ENCODE measurements at regions not wholly inside any gene's neighbourhood (a gene's known extent, or its start where the extent isn't known, plus 50 kb on each side); places are given as distances from the start of the nearest gene placed in this dataset.
A peak's percentile ranks its signal among the peaks of the same experiment; 100 is the strongest.
"Not testable (repeated sequence)": the region's sequence is repeated elsewhere in the genome, so short reads cannot be mapped to it uniquely, and the experiment has no call there.

DNA sequence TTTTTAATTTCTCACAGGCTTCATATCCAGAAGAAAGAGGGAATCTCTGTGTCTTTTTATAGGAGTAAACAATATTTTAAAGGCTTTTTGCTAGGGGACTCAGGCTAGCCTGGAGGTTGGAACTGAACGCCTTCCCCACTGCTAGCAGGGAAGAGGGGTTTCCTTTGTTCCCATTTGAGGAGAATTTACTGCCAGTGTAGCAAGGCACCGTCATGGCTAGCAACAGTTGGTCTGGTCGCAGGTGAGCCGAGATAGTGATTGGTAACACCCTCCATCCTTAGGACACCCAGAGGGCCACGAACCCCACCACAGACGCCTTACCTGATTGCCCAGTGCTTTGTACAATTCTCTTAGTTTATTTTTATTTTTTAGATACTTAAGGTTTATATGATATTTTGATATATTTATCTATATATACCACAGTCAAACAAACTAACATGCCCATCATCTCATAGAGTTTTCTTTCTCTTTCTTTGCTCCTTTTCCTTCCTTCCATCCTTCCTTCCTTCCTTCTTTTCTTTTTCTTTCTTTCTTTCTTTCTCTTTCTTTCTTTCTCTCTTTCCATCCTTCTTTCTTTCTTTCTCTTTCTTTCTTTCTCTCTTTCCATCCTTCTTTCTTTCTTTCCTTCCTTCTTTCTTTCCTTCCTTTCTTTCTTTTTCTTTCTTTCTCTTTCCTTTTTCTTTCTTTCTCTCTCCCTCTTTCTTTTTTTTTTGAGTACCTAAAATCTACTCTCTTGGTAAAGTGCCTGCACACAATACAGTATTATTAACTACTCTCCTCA lies 219.0 kb upstream of the AKR1E2 start:
- intact Hi-C loops (cut with micrococcal nuclease): no loop called here
- Mint-ChIP-seq H3K4me1 (no peaks in the 10 kb centered on the region), H3K36me3 (no peaks in the 10 kb centered on the region), H3K27me3 (ENCODE audit: low read depth in 2 of 2) (peaks cover 3 to 16% of the 10 kb centered on the region in 2 donors), H3K9me3 (no peaks in the 10 kb centered on the region), H3K4me3 (no peak overlapping the region), H3K27ac (no peak overlapping the region)
- 86% methylated on average over 4 of the region's 6 CpGs for WGBS (ENCODE audit: insufficient coverage)
- no peak overlapping the region for H3K27ac ChIP-seq (ENCODE audit: low read length)
- TF ChIP-seq, protein P1, sequence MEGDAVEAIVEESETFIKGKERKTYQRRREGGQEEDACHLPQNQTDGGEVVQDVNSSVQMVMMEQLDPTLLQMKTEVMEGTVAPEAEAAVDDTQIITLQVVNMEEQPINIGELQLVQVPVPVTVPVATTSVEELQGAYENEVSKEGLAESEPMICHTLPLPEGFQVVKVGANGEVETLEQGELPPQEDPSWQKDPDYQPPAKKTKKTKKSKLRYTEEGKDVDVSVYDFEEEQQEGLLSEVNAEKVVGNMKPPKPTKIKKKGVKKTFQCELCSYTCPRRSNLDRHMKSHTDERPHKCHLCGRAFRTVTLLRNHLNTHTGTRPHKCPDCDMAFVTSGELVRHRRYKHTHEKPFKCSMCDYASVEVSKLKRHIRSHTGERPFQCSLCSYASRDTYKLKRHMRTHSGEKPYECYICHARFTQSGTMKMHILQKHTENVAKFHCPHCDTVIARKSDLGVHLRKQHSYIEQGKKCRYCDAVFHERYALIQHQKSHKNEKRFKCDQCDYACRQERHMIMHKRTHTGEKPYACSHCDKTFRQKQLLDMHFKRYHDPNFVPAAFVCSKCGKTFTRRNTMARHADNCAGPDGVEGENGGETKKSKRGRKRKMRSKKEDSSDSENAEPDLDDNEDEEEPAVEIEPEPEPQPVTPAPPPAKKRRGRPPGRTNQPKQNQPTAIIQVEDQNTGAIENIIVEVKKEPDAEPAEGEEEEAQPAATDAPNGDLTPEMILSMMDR (IDR thresholded peaks at IDR 0.05): peak; percentile 12
- H3K4me1 ChIP-seq (ENCODE audit: control insufficient read depth, insufficient read depth, low read length): no peaks in the 10 kb centered on the region
- H3K4me3 ChIP-seq (ENCODE audit: low read length): no peak overlapping the region
- no peaks in the 10 kb centered on the region for H3K36me3 ChIP-seq (ENCODE audit: control insufficient read depth, insufficient read depth, low read length)
- H3K27me3 ChIP-seq (ENCODE audit: control insufficient read depth, insufficient read depth, low read length): no peaks in the 10 kb centered on the region
- no peak for DNase-seq
- ATAC-seq: no peak
- no peaks in the 10 kb centered on the region for H3K9me3 ChIP-seq (ENCODE audit: control insufficient read depth, insufficient read depth, low read length)

DNA sequence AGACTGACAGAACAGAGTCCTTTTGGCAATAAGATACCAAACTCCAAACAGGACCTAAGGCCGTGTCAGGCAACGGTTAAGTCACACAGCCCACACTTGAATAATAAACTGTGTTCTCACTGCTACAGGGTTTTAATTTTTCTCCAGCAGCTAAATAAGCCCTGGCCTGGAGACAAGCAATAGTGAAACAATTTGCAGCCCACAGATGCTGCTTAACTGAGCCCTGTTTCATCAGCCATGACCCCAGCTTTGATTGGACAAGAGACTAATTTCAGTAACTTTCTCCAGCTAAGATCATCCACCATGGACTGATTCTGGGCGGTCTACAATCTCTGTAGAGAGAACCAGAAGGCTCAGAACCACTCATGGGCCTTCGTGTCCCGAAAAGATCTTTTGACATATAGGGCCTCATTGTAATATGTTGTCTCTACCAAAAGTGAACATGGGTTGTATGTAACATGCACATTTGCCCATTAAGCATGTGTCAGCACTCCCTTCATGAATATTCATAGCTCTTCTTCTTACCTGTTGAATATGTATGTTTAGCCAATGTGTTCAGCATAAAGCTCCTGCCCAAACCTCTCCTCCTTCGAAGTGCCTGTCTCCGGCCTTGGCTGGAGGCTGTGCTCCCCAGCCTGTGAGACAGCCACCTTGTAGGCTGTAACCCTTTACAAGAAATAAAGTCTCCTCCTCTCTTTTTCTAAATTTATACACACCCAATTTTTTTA lies 223.1 kb upstream of the AKR1E2 start:
- intact Hi-C loops (cut with micrococcal nuclease): no loop called here
- Mint-ChIP-seq H3K4me1 (no peaks in the 10 kb centered on the region), H3K36me3 (no peaks in the 10 kb centered on the region), H3K27ac (no peak overlapping the region), H3K27me3 (ENCODE audit: low read depth in 2 of 2) (peaks cover 3 to 8% of the 10 kb centered on the region in 2 donors), H3K4me3 (no peak overlapping the region), H3K9me3 (no peaks in the 10 kb centered on the region)
- Histone ChIP-seq H3K9me3 (ENCODE audit: control insufficient read depth, insufficient read depth, low read length) (no peaks in the 10 kb centered on the region), H3K36me3 (ENCODE audit: control insufficient read depth, insufficient read depth, low read length) (no peaks in the 10 kb centered on the region), H3K4me1 (ENCODE audit: control insufficient read depth, insufficient read depth, low read length) (no peaks in the 10 kb centered on the region), H3K27me3 (ENCODE audit: control insufficient read depth, insufficient read depth, low read length) (no peaks in the 10 kb centered on the region), H3K4me3 (ENCODE audit: low read length) (no peak overlapping the region), H3K27ac (ENCODE audit: low read length) (no peak overlapping the region)
- no peak for ATAC-seq
- WGBS (ENCODE audit: insufficient coverage): 76% methylated on average over 7 of the region's 7 CpGs
- TF ChIP-seq, protein P1 (IDR thresholded peaks at IDR 0.05): no peak
- DNase-seq: no peak

DNA sequence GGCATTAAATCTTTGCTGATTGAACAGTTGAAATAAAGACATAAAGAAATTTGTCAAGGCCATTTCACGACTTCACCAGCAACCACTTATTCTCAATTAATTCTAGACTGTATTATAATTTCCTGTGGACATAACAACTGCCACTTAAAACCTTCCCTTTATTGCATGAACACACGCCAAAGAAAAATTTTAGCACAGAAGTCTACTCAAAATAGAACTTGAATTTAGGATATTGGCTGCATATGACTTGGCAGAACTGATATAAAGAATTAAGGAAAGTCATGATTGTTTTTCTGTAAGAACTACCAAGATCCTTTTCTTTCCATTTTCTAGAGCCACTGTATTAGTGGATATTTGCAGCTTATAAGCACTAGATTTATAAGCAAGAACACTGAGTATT lies 226.5 kb upstream of the AKR1E2 start:
- Mint-ChIP-seq H3K36me3 (no peaks in the 10 kb centered on the region), H3K9me3 (no peaks in the 10 kb centered on the region), H3K4me3 (no peak overlapping the region), H3K4me1 (no peaks in the 10 kb centered on the region), H3K27ac (no peak overlapping the region), H3K27me3 (ENCODE audit: low read depth in 2 of 2) (peaks cover 3 to 9% of the 10 kb centered on the region in 2 donors)
- Histone ChIP-seq H3K4me3 (ENCODE audit: low read length) (no peak overlapping the region), H3K36me3 (ENCODE audit: control insufficient read depth, insufficient read depth, low read length) (no peaks in the 10 kb centered on the region), H3K27ac (ENCODE audit: low read length) (no peak overlapping the region), H3K4me1 (ENCODE audit: control insufficient read depth, insufficient read depth, low read length) (no peaks in the 10 kb centered on the region), H3K27me3 (ENCODE audit: control insufficient read depth, insufficient read depth, low read length) (peaks cover 3% of the 10 kb centered on the region), H3K9me3 (ENCODE audit: control insufficient read depth, insufficient read depth, low read length) (no peaks in the 10 kb centered on the region)
- DNase-seq (no peak), ATAC-seq (no peak)
- intact Hi-C loops (cut with micrococcal nuclease): no loop called here
- TF ChIP-seq, protein P1 (IDR thresholded peaks at IDR 0.05): no peak
- WGBS (ENCODE audit: insufficient coverage): 92% methylated on average over 1 of the region's 2 CpGs

DNA sequence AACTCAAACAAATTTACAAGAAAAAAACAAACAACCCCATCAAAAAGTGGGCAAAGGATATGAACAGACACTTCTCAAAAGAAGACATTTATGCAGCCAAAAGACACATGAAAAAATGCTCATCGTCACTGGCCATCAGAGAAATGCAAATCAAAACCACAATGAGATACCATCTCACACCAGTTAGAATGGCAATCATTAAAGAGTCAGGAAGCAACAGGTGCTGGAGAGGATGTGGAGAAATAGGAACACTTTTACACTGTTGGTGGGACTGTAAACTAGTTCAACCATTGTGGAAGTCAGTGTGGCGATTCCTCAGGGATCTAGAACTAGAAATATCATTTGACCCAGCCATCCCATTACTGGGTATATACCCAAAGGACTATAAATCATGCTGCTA lies 228.1 kb upstream of the AKR1E2 start:
- H3K4me1 ChIP-seq (ENCODE audit: control insufficient read depth, insufficient read depth, low read length); H3K9me3 Mint-ChIP-seq; H3K36me3 ChIP-seq (ENCODE audit: control insufficient read depth, insufficient read depth, low read length); H3K4me3 Mint-ChIP-seq; H3K36me3 Mint-ChIP-seq; H3K4me3 ChIP-seq (ENCODE audit: low read length); H3K27me3 Mint-ChIP-seq (ENCODE audit: low read depth in 2 of 2); intact Hi-C loops (cut with micrococcal nuclease); H3K27ac ChIP-seq (ENCODE audit: low read length); H3K9me3 ChIP-seq (ENCODE audit: control insufficient read depth, insufficient read depth, low read length); ATAC-seq; H3K27me3 ChIP-seq (ENCODE audit: control insufficient read depth, insufficient read depth, low read length); H3K27ac Mint-ChIP-seq; H3K4me1 Mint-ChIP-seq; DNase-seq: not testable (repeated sequence)
- WGBS (ENCODE audit: insufficient coverage): no CpG with 5 or more reads among the region's 2 CpGs

Measured in natural killer cell (primary cell).